Right lobe of liver (tissue), 4 donors: ENCODE measurements at regions not wholly inside any gene's neighbourhood (a gene's known extent, or its start where the extent isn't known, plus 50 kb on each side); places are given as distances from the start of the nearest gene placed in this dataset.

Source experiments
- CTCF ChIP-seq, 4 donors: fragments of 200-600 bp in 3 of 4; fragments of 450-650 bp in 1 of 4; IDR thresholded peaks; one replicate each; pipeline versions ENCODE4 v1.5.1 to v1.8.0; 2016 to 2022; ENCODE audit warnings: antibody characterized with exemption in 4 of 4, mild to moderate bottlenecking in 2 of 4
- POLR2A ChIP-seq: fragments of 450-650 bp; IDR thresholded peaks from one replicate; pipeline ENCODE4 v1.6.1; 2017; ENCODE audit warnings: antibody characterized with exemption, mild to moderate bottlenecking
- donor health status: DM: no; HTN: no; CAD: no.
- donor health status: DM: no; HTN: no; CAD: no.
- donor health status: DM: no; HTN: yes; CAD: no.

GRCh38 chr5:67976181-67976580, 239.4 kb upstream of the PIK3R1 start:
- no peak for TF ChIP-seq POLR2A
- no peak for TF ChIP-seq CTCF (IDR thresholded peaks at IDR 0.05)
